Activated B cell treated with CpG ODN at 0.5 μM for 24 hours (primary cell): ENCODE measurements at regions not wholly inside any gene's neighbourhood (a gene's known extent, or its start where the extent isn't known, plus 50 kb on each side); places are given as distances from the start of the nearest gene placed in this dataset.

Experiments used
- ATAC-seq: fragments of 200-7000 bp; cut with Tn5 transposase; one replicate; pipeline ENCODE4 v1.10.0; 2021; ENCODE audit warnings: low read depth, mild to moderate bottlenecking, moderate library complexity
- CTCF ChIA-PET: fragments of 350-600 bp; sonication (Branson Sonifier 250); formaldehyde crosslinking; loops from one replicate; lab custom pipeline; 2021; ENCODE audit warnings: antibody characterized with exemption; lab: Charles Lee
- POLR2A ChIA-PET: fragments of 350-600 bp; sonication (Branson Sonifier 250); formaldehyde crosslinking; loops from one replicate; lab custom pipeline; 2021; ENCODE audit warnings: antibody characterized with exemption; lab: Charles Lee
- DNase-seq: peaks from one replicate; pipeline ENCODE4 v3.0.0; 2022
- H3K27ac Mint-ChIP-seq: one replicate; pipeline ENCODE4 v1.8.0; 2020; ENCODE audit warnings: mixed read lengths
- H3K27me3 Mint-ChIP-seq: one replicate; pipeline ENCODE4 v1.8.0; 2021; ENCODE audit warnings: mixed read lengths
- H3K36me3 Mint-ChIP-seq: one replicate; pipeline ENCODE4 v1.8.0; 2021; ENCODE audit warnings: low read depth, mixed read lengths
- H3K4me1 Mint-ChIP-seq: one replicate; pipeline ENCODE4 v1.8.0; 2021; ENCODE audit warnings: mixed read lengths
- H3K4me3 Mint-ChIP-seq: one replicate; pipeline ENCODE4 v1.8.0; 2020; ENCODE audit warnings: mild to moderate bottlenecking, mixed read lengths
- H3K9me3 Mint-ChIP-seq: one replicate; pipeline ENCODE4 v1.8.0; 2020; ENCODE audit warnings: mixed read lengths
- intact Hi-C: fragments of 100-400 bp; cut with micrococcal nuclease; formaldehyde crosslinking; loops from one replicate; pipeline ENCODE4 v1.15.1; 2024
- TF ChIP-seq, protein P1 (sequence below): fragments of 200-600 bp; IDR thresholded peaks from one replicate; pipeline ENCODE4 v1.8.0; 2022; ENCODE audit warnings: antibody characterized with exemption, mild to moderate bottlenecking

DNA sequence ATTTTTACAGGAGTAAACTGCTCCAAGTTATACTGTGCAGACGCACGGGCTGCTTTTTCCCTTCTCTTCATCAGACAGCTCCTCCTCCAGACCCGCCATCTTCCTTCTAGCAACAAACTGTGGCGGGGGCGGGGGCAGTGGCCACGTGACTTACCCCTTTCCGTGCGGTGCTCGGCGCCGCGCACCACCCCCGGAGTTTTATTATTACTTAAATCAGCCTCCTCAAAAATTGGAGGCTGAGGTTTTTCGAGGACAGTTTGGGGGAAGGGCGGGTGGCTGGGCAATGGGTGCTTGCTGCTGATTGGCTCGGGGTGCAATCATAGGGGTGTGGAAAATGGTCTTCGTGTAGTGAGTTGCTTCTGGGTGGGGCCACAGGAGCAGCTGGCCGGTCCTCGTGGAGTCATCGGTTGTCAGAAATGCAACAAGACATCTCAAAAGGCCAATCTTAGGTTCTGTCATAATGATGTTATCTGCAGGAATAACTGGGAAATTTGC is 77.1 kb upstream of the MFGE8 start:
- no peaks in the 10 kb centered on the region for H3K36me3 Mint-ChIP-seq
- ChIA-PET POLR2A (no interaction called here), CTCF (no interaction called here)
- H3K9me3 Mint-ChIP-seq: no peaks in the 10 kb centered on the region
- no peak for DNase-seq
- H3K27me3 Mint-ChIP-seq: peaks cover 7% of the 10 kb centered on the region
- H3K27ac Mint-ChIP-seq: no peak overlapping the region
- ATAC-seq: no peak
- no peaks in the 10 kb centered on the region for H3K4me1 Mint-ChIP-seq
- no peak overlapping the region for H3K4me3 Mint-ChIP-seq
- intact Hi-C loops: no loop called here
- TF ChIP-seq, protein P1, sequence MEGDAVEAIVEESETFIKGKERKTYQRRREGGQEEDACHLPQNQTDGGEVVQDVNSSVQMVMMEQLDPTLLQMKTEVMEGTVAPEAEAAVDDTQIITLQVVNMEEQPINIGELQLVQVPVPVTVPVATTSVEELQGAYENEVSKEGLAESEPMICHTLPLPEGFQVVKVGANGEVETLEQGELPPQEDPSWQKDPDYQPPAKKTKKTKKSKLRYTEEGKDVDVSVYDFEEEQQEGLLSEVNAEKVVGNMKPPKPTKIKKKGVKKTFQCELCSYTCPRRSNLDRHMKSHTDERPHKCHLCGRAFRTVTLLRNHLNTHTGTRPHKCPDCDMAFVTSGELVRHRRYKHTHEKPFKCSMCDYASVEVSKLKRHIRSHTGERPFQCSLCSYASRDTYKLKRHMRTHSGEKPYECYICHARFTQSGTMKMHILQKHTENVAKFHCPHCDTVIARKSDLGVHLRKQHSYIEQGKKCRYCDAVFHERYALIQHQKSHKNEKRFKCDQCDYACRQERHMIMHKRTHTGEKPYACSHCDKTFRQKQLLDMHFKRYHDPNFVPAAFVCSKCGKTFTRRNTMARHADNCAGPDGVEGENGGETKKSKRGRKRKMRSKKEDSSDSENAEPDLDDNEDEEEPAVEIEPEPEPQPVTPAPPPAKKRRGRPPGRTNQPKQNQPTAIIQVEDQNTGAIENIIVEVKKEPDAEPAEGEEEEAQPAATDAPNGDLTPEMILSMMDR: no peak

DNA sequence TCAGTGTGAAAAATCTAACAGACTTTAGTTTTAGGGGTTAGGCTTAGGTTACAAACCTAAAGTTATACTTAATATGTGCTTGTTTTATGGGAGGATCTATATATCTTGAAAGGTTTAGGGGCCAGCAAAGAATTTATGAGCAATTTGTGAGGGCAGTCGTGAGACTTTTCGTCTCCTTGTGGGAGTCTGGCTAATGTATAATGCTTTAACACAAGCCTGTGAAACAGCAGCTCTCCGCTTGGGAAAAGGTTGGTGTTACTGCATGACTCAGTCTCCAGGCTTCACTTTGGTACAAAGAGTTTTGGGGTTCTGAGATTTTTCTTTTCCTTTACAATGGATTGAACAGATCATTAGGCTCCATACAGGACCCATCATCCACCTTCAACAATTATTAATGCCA is 79.0 kb upstream of the MFGE8 start:
- Mint-ChIP-seq H3K4me1 (no peaks in the 10 kb centered on the region), H3K27me3 (peaks cover 14% of the 10 kb centered on the region), H3K27ac (no peak overlapping the region), H3K9me3 (no peaks in the 10 kb centered on the region), H3K4me3 (no peak overlapping the region), H3K36me3 (no peaks in the 10 kb centered on the region)
- POLR2A ChIA-PET: no interaction called here
- ATAC-seq (no peak), DNase-seq (no peak)
- TF ChIP-seq, protein P1: no peak
- CTCF ChIA-PET: no interaction called here
- intact Hi-C loops: no loop called here

DNA sequence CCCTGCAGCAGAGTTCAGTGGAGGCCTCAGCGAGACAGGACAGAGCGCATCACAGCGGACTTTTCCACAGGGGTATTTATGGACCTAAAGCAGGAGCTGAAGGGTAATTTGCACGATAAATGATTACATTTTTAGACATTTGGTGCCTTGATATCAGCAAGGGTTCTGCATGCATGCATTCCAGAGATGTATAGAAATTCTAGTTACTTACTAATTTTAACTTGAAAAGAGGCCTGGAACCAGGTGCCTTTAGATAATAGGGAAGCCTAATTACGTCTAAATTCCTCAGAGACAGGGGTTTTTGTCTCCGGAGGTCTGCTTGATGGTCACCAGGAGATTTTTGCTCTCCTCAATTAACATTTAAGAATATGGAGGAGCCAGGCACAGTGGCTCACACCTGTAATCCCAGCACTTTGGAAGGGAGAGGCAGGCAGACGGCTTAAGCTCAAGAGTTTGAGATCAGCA is 79.8 kb upstream of the MFGE8 start:
- ATAC-seq (no peak), DNase-seq (no peak)
- ChIA-PET POLR2A (no interaction called here), CTCF (no interaction called here)
- H3K36me3 Mint-ChIP-seq: no peaks in the 10 kb centered on the region
- no peaks in the 10 kb centered on the region for H3K9me3 Mint-ChIP-seq
- no peaks in the 10 kb centered on the region for H3K4me1 Mint-ChIP-seq
- TF ChIP-seq, protein P1: no peak
- no peak overlapping the region for H3K4me3 Mint-ChIP-seq
- no peak overlapping the region for H3K27ac Mint-ChIP-seq
- intact Hi-C loops: no loop called here
- peaks cover 15% of the 10 kb centered on the region for H3K27me3 Mint-ChIP-seq

DNA sequence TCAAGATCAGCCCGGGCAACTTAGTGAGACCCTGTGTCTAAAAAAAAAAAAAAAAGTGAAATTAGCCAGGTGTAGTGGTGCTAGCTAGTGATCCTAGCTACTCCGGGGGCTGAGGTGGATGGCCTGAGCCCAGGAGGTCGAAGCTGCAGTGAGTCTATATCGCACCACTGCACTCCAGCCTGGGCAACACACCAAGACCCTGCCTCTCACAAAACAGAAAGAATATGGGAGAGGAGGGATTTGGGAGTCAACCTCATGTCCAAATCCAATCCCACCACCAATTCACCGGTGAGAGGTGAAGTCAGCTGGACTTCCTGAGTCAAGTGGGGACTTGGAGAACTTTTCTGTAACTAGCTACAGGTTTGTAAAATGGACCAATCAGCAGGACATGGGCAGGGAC is 80.5 kb upstream of the MFGE8 start:
- Mint-ChIP-seq H3K4me3 (no peak overlapping the region), H3K4me1 (no peaks in the 10 kb centered on the region), H3K27ac (no peak overlapping the region), H3K9me3 (no peaks in the 10 kb centered on the region), H3K27me3 (peaks cover 15% of the 10 kb centered on the region), H3K36me3 (no peaks in the 10 kb centered on the region)
- DNase-seq (no peak), ATAC-seq (no peak)
- POLR2A ChIA-PET: no interaction called here
- intact Hi-C loops: no loop called here
- CTCF ChIA-PET: interaction anchor here (1.2 kb wide), 1 partner anchor 89 kb away, joined by 3 read pairs; no protein-coding TSS in a partner anchor
- TF ChIP-seq, protein P1: no peak

DNA sequence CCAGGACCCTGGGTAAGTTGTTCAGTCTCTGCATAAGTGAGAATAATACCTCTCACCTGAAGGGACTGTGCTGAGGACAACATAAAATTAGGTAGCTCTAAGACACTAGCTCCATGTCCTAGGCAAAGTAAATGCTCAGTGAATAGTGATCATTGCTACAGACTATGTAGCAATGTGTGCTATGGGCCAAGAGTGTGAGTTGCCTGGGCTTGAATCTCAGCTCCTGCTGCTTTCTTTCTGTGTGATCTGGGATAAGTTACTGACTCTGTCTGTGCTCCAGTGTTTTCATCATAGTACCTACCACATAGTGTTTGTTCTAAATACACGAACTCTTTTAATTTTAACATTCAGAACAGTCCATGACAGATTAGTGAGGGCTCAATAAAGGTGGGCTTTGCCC is 81.1 kb upstream of the MFGE8 start:
- intact Hi-C loops: no loop called here
- no peaks in the 10 kb centered on the region for H3K9me3 Mint-ChIP-seq

More for the DNA sequence above, 81.1 kb upstream of the MFGE8 start:
- Mint-ChIP-seq H3K4me3 (no peak overlapping the region), H3K36me3 (no peaks in the 10 kb centered on the region), H3K27ac (no peak overlapping the region), H3K27me3 (peaks cover 15% of the 10 kb centered on the region), H3K4me1 (no peaks in the 10 kb centered on the region)
- no peak for ATAC-seq
- DNase-seq: no peak
- ChIA-PET POLR2A (no interaction called here), CTCF (interaction anchor here (1.2 kb wide), 1 partner anchor 89 kb away, joined by 3 read pairs; no protein-coding TSS in a partner anchor)
- TF ChIP-seq, protein P1: no peak
